Astrocyte (in vitro differentiated cells and primary cell): ENCODE measurements at regions not wholly inside any gene's neighbourhood (a gene's known extent, or its start where the extent isn't known, plus 50 kb on each side); places are given as distances from the start of the nearest gene placed in this dataset.

ENCODE experiments used
- CTCF ChIP-seq: IDR thresholded peaks from 2 replicates; pipeline ENCODE4 v1.5.1; 2011; ENCODE audit warnings: low read depth, mild to moderate bottlenecking, inconsistent platforms, low read length, moderate library complexity; ENCODE audit not compliant: insufficient read depth
- EZH2 ChIP-seq: IDR thresholded peaks from 2 replicates; pipeline ENCODE4 v1.6.1; 2012; ENCODE audit warnings: mild to moderate bottlenecking, low read length, inconsistent platforms; ENCODE audit not compliant: insufficient read depth

DNA sequence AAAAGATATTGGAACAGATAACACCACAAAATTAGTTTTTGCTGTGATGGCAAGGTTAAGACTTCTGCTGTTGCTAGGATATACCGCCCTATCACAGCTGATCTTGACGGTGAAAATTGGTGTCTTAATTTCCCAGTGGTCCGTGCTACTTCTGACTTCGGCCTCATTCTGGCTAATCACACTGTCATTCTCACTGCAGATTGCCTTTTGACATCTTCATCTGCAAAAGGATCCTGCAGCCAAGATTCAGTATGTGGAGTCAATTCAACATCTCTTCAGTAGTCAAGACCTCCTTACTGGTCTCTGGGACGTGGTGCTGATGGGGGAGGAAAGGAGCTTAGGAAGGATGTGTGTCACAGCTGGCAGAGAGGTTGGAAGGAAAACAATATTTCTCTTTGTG lies 438.6 kb downstream of the WDR72 start:
- TF ChIP-seq CTCF (no peak), EZH2 (no peak)
